ENCODE measurements at regions not wholly inside any gene's neighbourhood (a gene's known extent, or its start where the extent isn't known, plus 50 kb on each side); places are given as distances from the start of the nearest gene placed in this dataset.
"Not testable (repeated sequence)": the region's sequence is repeated elsewhere in the genome, so short reads cannot be mapped to it uniquely, and the experiment has no call there.

DNA sequence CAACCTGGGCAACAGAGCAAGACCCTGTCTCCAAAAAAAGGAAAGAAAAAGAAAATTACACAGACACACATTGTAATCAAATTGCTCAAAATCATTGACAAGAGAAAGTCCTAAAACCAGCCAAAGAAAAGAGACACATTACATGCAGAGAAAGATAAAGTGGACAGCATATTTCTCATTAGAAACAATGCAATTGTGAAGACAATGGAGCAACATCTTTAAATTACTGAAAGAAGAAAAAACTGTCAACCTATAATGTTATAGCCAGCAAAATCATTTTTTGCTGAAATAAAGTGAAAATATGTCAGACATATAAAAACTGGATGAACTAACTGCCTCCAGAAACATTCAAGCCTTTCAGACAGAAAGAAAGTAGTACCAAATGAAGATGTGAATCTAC, 120.6 kb downstream of the TMEM167A start:
- TF ChIP-seq, protein P1, sequence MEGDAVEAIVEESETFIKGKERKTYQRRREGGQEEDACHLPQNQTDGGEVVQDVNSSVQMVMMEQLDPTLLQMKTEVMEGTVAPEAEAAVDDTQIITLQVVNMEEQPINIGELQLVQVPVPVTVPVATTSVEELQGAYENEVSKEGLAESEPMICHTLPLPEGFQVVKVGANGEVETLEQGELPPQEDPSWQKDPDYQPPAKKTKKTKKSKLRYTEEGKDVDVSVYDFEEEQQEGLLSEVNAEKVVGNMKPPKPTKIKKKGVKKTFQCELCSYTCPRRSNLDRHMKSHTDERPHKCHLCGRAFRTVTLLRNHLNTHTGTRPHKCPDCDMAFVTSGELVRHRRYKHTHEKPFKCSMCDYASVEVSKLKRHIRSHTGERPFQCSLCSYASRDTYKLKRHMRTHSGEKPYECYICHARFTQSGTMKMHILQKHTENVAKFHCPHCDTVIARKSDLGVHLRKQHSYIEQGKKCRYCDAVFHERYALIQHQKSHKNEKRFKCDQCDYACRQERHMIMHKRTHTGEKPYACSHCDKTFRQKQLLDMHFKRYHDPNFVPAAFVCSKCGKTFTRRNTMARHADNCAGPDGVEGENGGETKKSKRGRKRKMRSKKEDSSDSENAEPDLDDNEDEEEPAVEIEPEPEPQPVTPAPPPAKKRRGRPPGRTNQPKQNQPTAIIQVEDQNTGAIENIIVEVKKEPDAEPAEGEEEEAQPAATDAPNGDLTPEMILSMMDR (IDR thresholded peaks at IDR 0.05), result no peak
- Histone ChIP-seq H3K4me2 (ENCODE audit: low read length) (no peak overlapping the region), H3K79me2 (no peaks in the 10 kb centered on the region), H2AFZ (no peak overlapping the region), H3K4me1 (no peaks in the 10 kb centered on the region), H3K27me3 (ENCODE audit: control insufficient read depth, insufficient read depth, low read length) (no peaks in the 10 kb centered on the region), H3K9ac (no peak overlapping the region), H3K27ac (no peak overlapping the region), H3K4me3 (ENCODE audit: low read depth, low read length) (no peak overlapping the region), H3K36me3 (ENCODE audit: control insufficient read depth, insufficient read depth, low read length) (no peaks in the 10 kb centered on the region), H3K9me3 (ENCODE audit: control insufficient read depth, low read length) (no peaks in the 10 kb centered on the region)

DNA sequence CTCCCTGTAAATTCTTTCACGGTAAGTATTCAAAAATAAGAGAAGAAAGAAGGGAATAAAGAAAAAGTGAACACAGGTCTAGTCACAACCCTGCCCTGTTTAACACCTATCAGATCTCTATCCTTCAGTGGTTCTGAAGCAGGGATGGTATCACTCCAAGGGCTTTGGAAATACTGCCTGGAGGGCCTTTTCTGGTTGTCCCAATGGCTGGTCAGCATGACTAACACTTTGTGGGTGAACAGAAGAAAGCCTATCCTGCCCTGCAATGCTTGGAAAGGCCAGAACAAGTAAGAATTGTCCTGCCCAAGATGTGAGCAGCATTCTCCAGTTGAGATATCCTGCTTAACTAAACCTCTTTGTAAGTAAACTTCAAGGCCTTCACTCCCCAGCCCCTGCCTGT, 124.9 kb downstream of the TMEM167A start:
- H3K27me3 ChIP-seq (ENCODE audit: control insufficient read depth, insufficient read depth, low read length), result no peaks in the 10 kb centered on the region
- no peak overlapping the region for H2AFZ ChIP-seq
- no peaks in the 10 kb centered on the region for H3K4me1 ChIP-seq
- H3K4me2 ChIP-seq (ENCODE audit: low read length), result no peak overlapping the region
- no peaks in the 10 kb centered on the region for H3K9me3 ChIP-seq (ENCODE audit: control insufficient read depth, low read length)
- no peak overlapping the region for H3K9ac ChIP-seq
- no peaks in the 10 kb centered on the region for H3K36me3 ChIP-seq (ENCODE audit: control insufficient read depth, insufficient read depth, low read length)
- TF ChIP-seq, protein P1 (IDR thresholded peaks at IDR 0.05), result no peak
- H3K79me2 ChIP-seq, result no peaks in the 10 kb centered on the region
- H3K27ac ChIP-seq, result no peak overlapping the region
- no peak overlapping the region for H3K4me3 ChIP-seq (ENCODE audit: low read depth, low read length)

DNA sequence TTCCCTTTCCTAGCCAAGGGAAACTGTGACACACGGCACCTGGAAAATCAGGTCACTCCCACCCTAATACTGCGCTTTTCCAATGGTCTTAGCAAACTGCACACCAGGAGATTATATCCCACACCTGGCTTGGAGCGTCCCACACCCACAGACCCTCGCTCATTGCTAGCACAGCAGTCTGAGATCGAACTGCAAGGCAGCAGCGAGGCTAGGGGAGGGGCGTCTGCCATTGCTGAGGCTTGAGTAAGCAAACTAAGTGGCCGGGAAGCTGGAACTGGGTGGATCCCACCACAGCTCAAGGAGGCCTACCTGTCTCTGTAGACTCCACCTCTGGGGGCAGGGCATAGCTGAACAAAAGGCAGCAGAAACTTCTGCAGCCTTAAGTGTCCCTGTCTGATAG, 132.9 kb downstream of the TMEM167A start:
- not testable (repeated sequence) for H2AFZ ChIP-seq; H3K79me2 ChIP-seq; H3K4me2 ChIP-seq (ENCODE audit: low read length); H3K27me3 ChIP-seq (ENCODE audit: control insufficient read depth, insufficient read depth, low read length); H3K27ac ChIP-seq; H3K4me1 ChIP-seq; H3K36me3 ChIP-seq (ENCODE audit: control insufficient read depth, insufficient read depth, low read length); H3K9me3 ChIP-seq (ENCODE audit: control insufficient read depth, low read length); H3K9ac ChIP-seq; H3K4me3 ChIP-seq (ENCODE audit: low read depth, low read length)

DNA sequence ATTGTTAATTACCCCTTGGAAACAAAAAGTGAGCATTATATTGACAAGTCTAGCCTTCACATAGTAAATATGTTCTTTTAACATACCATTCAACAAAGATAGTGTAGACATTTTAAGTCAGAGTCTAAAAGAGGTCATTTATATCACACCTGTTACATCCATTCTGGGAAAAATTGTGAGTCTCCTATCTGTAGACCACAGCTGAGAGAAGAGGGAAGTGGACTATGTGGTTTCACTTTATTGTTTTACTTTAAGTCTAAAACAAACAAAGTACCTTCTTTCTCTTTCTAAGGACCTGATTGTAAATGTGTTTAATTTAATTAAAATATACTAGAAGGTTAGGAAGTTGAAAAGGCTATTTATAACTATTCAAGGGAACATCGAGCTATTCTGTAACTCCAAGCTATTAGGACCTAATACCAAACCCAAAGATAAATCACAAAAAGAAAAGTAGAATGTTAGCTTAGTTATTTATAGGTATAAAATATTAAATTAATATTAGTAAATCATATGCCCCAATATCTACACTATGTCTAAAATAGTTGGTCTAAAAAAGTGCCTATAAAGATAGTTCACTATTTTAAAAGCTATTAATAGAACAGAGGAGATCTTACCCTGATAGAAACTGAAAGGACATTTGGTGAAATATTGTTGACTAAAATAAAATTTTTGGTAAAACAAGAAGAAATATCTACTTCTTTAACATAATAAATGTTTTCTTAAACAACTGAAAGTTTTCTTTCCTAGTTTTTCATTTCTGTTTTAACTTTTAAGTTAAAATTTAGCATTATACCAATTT, 134.9 kb downstream of the TMEM167A start:
- TF ChIP-seq, protein P1 (IDR thresholded peaks at IDR 0.05), result no peak
- Histone ChIP-seq H3K79me2 (no peaks in the 10 kb centered on the region), H3K27ac (no peak overlapping the region)

DNA sequence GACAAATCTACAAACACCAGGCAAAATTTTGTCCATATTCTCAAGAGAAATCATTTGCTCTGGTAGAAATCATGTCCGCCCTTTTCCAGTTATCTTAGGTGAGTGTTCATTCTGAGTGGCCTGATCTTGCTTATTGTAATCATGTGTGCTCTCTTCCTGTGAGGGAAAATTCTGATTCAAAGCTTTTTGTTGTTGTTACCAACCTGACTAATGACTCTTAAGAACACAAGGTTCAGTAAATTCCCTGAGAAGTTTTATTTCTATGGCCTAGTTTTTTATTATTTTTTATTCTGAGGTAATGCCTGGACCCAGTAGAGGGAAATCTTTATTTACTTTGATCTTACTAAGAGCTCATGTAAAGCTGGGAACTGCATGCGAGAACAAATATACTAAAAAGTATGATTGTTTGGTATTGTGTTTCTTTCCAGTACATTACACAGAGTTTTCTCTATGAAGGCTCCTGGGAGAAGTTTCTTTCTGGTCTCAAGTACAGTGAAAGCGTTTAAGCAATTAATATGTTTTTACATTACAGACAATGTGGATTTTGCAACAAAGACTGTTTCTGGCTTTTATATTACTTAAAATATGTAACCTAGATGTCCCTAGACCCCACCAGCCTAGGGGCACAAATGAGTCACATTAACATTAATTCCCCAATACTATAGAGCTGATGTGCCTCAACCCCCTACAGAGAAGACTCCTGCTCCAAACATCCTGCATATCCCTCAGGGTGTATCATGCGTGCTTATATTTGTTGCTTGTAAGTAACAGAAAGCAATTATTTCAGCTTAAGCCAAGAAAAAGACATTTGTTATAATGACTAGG, 138.1 kb downstream of the TMEM167A start:
- H3K9ac ChIP-seq, result no peak overlapping the region
- no peak overlapping the region for H2AFZ ChIP-seq
- no peaks in the 10 kb centered on the region for H3K9me3 ChIP-seq (ENCODE audit: control insufficient read depth, low read length)
- TF ChIP-seq, protein P1 (IDR thresholded peaks at IDR 0.05), result no peak
- H3K4me2 ChIP-seq (ENCODE audit: low read length), result no peak overlapping the region
- no peak overlapping the region for H3K27ac ChIP-seq
- H3K4me3 ChIP-seq (ENCODE audit: low read depth, low read length), result no peak overlapping the region
- H3K27me3 ChIP-seq (ENCODE audit: control insufficient read depth, insufficient read depth, low read length), result no peaks in the 10 kb centered on the region
- no peaks in the 10 kb centered on the region for H3K79me2 ChIP-seq
- H3K4me1 ChIP-seq, result no peaks in the 10 kb centered on the region
- H3K36me3 ChIP-seq (ENCODE audit: control insufficient read depth, insufficient read depth, low read length), result no peaks in the 10 kb centered on the region

More for the DNA sequence above, 134.9 kb downstream of the TMEM167A start:
- Histone ChIP-seq H3K9me3 (ENCODE audit: control insufficient read depth, low read length) (no peaks in the 10 kb centered on the region), H3K36me3 (ENCODE audit: control insufficient read depth, insufficient read depth, low read length) (no peaks in the 10 kb centered on the region), H3K4me3 (ENCODE audit: low read depth, low read length) (no peak overlapping the region), H3K4me2 (ENCODE audit: low read length) (no peak overlapping the region), H2AFZ (no peak overlapping the region), H3K27me3 (ENCODE audit: control insufficient read depth, insufficient read depth, low read length) (no peaks in the 10 kb centered on the region), H3K9ac (no peak overlapping the region), H3K4me1 (no peaks in the 10 kb centered on the region)

DNA sequence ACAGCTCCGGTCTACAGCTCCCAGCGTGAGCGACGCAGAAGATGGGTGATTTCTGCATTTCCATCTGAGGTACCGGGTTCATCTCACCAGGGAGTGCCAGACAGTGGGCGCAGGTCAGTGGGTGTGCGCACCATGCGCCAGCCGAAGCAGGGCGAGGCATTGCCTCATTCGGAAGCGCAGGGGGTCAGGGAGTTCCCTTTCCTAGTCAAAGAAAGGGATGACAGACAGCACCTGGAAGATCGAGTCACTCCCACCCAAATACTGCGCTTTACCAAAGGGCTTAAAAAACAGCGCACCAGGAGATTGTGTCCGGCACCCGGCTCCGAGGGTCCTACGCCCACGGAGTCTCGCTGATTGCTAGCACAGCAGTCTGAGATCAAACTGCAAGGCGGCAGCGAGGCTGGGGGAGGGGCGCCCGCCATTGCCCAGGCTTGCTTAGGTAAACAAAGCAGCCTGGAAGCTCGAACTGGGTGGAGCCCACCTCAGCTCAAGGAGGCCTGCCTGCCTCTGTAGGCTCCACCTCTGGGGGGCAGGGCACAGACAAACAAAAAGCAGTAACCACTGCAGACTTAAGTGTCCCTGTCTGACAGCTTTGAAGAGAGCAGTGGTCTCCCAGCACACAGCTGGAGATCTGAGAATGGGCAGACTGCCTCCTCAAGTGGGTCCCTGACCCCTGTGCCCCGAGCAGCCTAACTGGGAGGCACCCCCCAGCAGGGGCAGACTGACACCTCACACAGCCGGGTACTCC, 144.5 kb downstream of the TMEM167A start:
- not testable (repeated sequence) for H3K4me2 ChIP-seq (ENCODE audit: low read length); H3K4me1 ChIP-seq; H2AFZ ChIP-seq; H3K9me3 ChIP-seq (ENCODE audit: control insufficient read depth, low read length); H3K4me3 ChIP-seq (ENCODE audit: low read depth, low read length); H3K9ac ChIP-seq; H3K27ac ChIP-seq; H3K27me3 ChIP-seq (ENCODE audit: control insufficient read depth, insufficient read depth, low read length); H3K79me2 ChIP-seq; H3K36me3 ChIP-seq (ENCODE audit: control insufficient read depth, insufficient read depth, low read length)

Measured in parathyroid adenoma (tissue), 2 donors.